ENCODE measurements at regions not wholly inside any gene's neighbourhood (a gene's known extent, or its start where the extent isn't known, plus 50 kb on each side); places are given as distances from the start of the nearest gene placed in this dataset.

DNA sequence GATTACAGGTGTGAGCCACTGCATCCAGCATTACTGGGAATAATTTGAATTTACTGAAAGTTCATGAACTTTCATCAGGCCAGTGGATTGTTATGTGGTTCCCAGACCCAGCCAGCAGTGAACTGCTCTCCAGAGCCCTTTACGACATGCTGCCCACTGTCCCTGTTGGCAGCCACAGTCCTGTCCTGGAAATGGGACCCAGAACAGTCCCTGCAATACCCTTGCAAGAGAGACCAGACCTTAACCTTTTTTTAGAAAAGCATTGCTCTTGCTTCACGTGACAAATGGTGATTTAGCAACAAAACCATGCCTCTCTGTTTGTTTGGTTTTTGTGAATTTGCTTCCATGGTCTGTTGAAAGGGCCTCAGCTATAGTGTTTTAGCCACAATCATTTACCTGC, 367.3 kb upstream of the C2CD4B start:
- no peak for DNase-seq (ENCODE audit: extremely low read depth, low read depth, low spot score)

DNA sequence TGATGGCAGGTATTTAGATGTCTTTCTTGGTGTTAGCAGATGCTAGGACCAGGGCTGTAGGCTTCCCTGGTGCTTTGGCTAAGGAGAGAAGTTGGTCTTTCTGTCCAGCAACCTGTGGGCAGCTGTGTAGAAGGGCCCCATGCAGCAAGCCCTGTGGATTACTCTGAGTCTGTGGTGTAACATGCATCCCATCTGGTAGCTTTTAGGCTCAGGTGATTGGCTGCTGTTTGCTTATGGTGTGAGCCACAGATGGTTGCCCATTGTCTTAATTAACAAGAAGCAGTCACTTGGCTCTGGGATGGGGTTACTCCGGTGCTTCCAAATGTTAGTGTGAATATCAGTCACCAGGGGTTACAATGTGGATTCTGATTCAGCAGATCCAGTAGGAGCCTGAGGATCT, 368.6 kb upstream of the C2CD4B start:
- no peak for DNase-seq (ENCODE audit: extremely low read depth, low read depth, low spot score)

DNA sequence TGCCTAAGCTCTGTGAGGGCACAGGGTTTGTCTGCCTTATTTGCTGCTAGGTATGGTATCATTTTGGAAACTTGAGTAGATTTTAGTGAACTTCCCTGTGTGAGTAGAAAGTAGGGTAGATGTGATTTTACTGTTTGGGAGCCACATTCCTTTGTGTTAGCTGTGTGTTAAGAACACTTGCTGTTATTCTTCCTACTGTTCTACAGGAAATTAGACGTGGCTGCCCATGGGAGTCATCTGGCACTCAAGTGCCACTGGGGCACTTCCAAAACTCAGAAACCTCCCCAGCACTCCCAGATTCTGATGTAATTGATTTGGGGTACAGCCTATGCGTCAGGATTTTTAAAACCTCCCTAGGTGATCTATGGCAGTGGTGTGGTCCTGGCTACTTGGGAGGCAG, 369.9 kb upstream of the C2CD4B start:
- DNase-seq (ENCODE audit: extremely low read depth, low read depth, low spot score): no peak

DNA sequence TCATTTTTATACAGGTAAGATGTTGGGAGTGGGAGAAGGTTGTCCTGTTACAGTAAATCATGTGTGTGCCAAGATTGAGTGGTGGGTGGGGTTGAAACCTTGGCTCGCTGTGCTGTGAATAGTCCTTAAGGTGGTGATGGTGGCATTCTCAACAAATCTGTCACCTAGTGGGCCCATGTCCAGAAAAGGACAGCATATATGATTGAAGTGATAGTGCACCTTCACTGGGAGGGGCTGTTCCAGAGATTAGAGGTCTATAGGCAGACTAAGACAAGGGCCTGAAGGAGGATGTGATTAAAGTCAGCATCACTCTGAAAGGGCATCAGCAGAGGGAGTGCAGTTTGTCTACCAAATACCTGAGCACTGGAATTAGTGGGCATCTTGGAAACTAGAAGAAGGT, 374.2 kb upstream of the C2CD4B start:
- DNase-seq (ENCODE audit: extremely low read depth, low read depth, low spot score): no peak

DNA sequence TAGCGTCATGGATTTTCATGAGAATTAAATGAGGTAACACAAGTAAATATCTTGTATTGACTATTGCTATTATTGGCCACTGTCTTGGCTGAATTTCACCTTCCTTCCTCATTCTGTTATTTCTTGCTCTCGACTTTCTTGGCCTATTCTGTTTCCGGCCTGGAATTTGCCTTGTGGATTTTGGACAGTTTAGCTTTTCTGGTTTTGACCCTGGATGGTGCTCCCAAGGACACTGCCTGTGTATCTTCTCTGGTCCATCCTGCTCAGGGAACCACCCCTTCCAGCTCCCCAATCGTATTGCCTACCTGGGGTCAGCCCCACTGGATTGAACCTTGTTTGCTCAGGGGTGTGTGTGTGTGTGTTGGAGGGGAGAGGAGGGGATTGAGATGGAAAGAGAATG, 376.2 kb upstream of the C2CD4B start:
- no peak for DNase-seq (ENCODE audit: extremely low read depth, low read depth, low spot score)

DNA sequence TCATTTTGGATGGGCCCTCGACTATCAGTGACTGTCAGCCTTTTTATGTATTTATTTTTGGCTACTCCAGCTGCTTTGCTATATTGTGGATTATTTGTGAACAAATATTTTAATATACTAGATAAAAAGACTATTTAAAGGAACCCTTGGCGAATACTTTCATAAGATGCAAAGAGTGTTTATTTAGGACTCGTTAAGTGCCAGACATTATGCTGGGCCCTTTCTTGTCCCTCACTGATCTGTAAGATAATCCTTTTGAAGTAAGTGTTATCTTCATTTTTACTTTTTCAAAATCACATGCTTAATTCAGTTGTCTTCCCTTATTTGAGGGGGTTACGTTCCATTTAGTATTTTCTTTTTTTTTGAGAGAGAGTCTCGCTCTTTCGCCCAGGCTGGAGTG, 376.8 kb upstream of the C2CD4B start:
- no peak for DNase-seq (ENCODE audit: extremely low read depth, low read depth, low spot score)

DNA sequence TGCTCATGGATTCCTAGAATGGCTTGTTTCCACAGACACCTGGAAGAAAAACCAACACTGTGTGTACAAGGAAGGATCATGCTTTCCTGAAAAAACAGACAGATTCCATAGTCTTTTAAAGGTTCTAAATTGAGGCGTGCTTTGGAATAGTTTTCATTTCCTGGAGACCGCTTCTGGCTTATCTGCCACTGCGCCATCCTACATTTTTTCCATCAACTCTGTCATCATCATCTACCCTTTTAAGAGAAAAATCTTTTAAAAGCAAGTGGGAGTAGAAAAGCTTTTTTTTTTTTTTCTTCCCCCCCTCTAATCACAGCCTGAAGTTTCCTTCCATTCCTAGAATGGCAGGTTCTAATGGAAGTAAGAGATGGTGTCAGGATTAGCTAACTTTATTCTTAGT, 379.4 kb upstream of the C2CD4B start:
- no peak for DNase-seq (ENCODE audit: extremely low read depth, low read depth, low spot score)

DNA sequence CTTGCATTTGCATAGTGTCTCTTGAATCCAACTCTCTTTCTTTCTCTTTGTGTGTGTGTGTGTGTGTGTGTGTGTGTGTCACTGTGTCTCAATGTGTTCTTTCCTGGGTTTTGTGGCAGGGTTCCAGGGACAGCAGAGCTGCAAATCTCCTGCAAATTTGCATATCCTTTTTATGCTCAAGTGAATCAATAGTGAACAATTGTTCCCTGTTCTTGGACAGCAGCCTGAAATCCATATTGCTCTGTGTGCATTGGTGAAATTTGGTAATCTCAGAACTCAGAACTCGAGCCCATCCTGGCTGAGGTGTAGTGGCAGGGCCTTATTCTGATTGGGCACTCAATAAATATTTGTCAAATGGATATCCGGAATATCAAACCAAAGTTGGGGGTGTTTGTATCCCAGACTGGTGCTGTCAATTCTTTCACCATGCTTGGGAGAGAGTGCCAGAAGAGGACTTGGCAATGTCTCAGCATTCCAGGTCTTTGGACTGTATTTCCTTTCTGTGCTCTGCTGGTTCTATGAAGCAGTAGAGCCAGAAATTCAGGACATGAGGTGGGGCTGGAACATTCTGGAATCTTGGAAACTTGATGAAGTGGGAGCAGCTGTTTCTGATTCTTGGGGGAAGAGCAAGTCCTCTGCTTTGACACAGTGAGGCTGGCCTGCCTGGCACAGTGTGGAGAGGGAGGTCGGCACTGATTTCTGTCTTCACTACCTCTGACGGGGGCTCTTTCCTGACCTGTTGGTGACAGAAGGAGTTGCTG, 380.6 kb upstream of the C2CD4B start:
- DNase-seq (ENCODE audit: extremely low read depth, low read depth, low spot score): no peak

DNA sequence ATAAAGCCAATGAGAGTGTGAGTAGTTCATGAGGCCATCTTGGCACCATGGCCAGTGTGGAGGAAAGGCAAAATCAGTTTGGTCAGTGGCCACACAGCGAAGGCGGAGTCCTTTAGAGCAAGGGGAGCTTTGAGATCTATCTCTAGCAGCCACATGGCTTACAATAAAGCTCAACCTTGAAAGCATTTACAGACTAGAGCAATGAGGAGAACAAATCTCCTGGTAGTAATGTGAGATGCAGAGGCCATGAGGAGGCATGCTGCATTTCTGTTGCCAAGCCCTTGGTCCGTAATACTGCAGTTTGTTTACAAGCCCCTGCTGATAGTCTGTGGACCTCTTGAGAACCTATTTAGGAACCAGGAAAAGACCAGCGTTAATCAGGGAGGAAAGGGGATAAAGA, 381.5 kb upstream of the C2CD4B start:
- no peak for DNase-seq (ENCODE audit: extremely low read depth, low read depth, low spot score)

DNA sequence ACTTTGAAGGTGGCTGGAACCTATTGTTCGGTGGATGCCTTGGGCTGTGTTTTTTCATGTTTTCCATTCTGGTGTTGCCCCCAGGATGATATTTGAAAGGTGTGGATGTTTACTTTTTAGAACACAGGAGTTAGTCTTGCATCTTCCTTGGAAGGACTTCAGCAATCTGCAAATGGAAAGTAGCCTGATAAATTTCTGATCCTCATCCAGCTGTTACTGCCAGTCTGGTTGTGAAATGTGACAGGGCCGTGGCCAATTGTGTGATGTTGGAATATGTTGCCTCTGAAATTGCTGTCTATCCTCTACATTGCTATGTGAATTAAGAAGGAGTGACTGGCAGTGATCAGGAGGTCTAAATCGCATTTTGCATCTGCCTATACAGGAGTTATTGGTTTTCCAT, 382.5 kb upstream of the C2CD4B start:
- no peak for DNase-seq (ENCODE audit: extremely low read depth, low read depth, low spot score)

DNA sequence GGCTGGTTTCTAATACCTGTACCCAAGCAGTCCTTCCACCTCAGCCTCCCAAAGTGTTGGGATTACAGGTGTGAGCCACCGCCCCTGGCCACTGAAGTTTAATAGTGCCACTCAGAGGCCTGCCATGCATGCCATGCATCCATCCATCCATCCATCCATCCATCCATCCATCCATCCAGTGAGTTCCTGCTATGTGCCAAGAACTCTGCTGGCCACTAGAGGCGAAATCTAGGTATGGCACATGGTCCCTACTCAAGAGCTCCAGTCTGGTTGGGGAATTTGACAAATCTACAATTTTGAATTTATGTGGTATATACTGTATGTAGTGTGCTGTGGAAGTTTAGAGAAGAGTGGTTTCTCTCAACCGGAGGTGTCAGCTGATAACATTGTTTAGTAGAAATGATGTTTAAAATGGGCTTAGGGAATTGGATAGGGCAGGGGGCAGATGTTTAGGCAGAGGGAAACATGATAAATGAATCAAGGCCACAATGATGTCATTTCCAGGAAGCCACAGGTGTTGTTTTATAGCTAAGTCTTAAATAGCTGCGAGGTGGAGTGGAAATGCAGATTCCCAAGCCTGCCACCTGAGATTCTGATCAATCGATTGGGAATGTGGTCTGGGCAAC, 384.4 kb upstream of the C2CD4B start:
- DNase-seq (ENCODE audit: extremely low read depth, low read depth, low spot score): no peak

DNA sequence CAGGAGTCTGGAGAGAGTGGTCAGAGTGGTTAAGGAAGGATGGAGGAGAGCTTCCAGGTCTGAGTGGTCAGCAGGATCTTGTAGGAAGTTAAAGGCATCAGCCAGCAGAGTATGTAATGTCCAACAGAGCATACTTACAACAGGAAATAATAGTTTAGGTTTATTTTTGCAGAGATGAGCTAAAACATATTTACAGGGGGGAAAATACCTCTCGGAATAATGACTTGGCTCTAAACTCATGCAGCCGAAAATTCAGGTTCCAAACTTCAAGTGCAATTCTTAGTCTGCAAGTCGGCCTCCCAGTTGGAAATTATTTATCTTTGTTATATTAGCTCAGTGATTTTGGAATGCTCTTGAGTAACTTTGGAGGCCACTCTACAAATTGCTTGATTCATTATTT, 385.0 kb upstream of the C2CD4B start:
- no peak for DNase-seq (ENCODE audit: extremely low read depth, low read depth, low spot score)

DNA sequence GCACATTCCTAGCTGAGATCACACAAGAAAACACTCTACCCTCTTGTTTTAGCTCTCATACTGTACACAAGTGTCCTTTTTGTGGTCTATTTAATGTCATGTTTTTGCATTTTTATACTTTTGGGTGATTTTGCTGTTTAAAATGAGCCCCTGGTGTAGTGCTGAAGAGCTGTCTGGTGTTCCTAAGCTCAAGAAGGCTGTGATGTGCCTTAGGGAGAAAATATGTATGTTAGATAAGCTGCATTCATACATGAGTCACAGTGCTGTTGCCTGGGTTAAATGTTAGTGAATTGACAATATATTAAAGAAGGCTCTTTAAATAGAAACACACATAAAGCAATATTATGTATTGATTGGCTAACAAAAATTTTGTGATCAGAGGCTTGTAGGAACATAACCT, 387.4 kb upstream of the C2CD4B start:
- no peak for DNase-seq (ENCODE audit: extremely low read depth, low read depth, low spot score)

DNA sequence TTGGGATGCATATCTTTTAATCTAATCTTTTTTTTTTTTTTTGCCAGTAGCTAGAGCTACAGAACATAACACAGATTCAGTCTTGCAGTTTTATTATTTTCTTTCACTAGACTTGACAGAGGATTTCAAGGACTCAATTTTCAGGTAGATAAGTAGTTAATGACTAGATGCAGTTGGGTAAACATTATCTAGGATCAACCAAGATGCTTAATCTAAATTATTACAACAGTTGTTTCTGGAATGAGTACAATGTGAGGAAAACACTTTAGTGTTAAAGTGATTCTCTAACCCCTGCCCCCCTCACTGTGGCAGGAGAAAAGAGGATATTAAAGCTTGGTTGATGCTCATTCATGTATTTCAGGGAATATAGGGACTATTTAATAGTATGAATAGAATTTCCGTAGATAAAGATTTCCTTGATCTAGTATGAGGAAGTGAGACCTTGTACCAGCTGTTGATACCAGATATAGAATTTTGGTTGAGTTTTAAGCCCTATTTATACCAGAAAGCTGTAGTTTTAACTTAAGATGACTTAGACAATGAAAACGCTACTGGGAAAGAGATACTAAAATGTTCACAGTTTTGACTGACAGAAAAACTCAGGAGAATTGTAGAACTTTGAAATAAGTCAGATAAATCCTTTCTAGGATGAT, 389.0 kb upstream of the C2CD4B start:
- no peak for DNase-seq (ENCODE audit: extremely low read depth, low read depth, low spot score)

DNA sequence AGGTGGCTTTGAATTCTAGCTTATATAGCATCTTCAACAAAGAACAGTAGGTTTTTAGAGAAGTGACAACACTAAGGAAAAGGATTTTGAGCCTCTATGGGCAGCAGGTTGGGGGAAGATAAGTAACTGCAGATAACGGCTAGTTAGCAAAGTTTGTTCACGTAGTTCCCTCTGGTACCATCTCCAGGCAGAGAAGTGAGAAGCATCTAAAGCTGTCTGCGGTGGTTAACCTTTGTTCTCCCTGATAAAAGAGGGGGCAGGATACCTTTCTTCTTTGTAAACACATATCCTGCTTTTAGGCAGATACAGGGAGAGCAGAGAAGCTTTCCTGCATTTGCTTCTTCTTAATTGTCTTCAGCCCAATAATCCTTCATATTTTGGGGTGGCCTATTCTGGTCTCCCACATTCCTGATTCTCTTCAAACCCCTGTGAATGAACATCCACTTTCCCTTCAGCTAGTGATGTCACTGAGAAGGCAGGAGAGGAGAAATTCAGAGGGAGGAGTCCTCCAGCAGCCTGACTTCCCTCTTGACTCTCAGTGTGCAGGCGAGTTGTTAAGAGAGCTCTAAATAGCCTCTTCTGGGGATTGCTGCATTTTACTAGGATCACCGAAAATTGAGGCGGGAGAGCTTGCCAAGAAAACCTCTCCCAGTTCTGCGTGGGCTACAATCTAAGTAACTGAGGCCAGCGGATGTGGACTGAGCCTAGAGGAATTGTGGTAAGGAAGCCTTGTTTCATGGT, 393.7 kb upstream of the C2CD4B start:
- no peak for DNase-seq (ENCODE audit: extremely low read depth, low read depth, low spot score)

DNA sequence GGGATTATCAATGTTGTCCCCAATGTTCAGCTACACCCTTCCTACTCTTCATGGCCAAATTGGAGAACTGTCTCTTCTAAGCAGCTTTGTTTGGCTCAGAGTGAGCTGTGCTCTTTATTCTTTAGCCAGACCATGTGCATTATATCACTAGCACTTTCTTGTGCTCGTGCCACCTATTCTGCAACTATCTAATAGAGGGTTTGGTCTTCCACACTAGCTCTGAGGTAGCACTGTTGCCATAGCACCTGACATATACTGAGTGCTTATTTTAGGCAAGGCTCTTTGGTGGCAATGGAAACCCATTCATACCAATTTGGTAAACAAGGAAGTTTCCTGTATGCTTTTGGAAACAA, 394.3 kb upstream of the C2CD4B start:
- DNase-seq (ENCODE audit: extremely low read depth, low read depth, low spot score): no peak

DNA sequence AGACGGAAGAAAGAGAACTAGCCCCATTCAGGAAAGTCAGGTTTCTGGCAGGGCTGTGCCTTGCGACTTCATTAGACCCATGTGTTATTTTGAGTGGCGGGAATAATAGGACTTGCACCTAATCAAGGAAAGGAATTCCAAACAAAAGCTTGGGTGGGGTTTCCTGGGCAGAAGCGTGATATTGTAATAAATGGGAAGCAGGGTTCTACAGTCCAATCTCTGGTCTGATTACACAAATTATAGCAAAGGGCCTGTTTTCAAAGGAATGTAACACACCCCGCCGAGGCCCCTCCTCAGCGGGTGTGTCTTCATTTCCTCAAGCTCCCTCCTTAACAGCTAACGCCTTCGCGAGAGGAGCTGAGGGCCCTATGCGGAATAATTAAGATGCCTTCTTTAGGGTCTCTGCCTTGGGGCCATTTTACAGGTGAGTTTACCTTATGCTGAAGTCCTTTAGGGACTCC, 396.0 kb upstream of the C2CD4B start:
- DNase-seq (ENCODE audit: extremely low read depth, low read depth, low spot score): no peak

DNA sequence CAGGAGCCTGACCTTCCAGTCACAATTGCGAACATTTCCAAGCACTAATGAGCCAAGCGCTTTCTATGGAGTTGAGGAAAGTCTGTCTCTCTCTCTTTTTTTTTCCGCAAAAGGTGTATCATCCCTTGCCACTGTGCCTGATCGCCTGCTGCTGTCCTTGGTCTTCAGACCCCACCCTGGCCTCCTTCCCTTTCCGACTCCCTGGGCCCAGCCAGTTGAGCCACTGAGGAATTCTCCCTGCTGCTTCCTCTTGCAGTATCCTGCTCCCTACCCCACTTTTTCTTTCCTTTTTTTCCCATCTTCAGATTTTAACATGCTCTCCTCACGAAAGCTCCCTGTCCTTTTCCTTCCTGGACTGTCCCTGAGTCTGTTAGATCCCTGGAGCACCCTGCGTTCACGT, 396.5 kb upstream of the C2CD4B start:
- no peak for DNase-seq (ENCODE audit: extremely low read depth, low read depth, low spot score)

DNA sequence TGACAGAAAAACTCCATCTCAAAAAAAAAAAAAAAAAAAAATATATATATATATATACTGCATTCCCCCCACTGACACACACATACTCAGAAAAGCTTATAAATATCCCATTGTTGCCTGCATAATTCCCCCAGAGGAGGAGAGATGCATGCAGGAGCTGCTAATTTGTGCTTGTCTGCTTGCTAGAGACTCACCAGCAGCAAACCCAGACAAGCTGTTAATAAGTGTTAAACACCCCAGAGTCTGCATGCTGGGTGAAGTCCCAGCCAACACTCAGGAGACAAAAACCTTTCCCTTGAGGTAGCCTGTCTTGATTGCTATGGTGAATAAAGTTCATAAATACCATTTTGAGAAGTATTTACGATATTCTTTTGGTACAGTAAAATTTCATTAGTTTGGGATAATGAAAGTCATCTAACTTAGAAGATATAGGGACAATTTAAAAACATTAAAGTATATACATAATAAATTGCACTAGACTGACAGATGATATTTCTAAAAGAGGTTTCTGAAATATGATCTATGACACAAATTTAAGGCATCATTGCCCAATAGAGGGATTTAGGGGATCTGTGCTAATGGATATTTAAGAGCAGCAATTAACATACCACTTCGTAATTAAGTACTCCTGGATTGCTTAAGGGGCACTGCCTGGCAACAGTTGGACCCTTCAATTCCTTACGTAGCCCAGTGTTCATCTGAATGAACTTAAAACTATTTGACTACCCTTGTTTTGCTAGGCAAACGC, 400.0 kb upstream of the C2CD4B start:
- DNase-seq (ENCODE audit: extremely low read depth, low read depth, low spot score): no peak

DNA sequence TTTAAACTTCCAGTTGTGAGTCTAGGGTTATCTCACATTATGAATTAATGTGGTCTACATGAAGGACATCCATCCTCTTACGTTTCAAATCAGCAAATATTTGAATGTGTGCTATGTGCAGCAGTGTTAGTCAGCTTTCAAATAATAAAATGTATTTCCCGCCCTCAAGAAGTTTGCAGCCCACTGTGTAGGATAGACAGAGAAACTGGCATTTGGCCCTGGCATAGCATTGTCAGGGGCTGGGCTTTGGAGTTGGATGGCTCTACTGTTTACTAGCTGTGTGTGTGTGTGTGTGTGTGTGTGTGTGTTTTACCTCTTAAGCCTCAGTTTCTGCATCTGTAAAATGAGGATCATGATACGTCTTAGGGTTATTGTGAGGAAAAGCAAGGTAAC, 400.5 kb upstream of the C2CD4B start:
- no peak for DNase-seq (ENCODE audit: extremely low read depth, low read depth, low spot score)

DNA sequence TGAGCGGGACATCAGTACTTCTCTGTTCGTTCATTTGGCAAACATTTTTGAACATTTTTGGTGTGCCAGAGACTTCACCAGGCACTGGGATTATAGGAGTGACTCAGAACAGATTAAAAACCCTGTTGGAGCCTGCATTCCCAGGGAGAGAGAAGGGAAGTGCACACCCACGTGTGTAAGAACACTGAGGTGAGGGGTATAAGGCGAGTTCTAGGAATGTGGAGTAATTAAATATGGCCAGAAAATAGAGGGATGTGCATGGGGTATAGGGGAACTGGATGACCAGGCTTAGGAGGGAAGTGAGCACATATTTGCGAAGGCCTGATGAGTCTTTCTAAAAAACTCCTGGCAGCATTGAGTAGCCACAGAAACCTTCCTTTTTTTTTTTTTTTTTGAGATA, 401.2 kb upstream of the C2CD4B start:
- DNase-seq (ENCODE audit: extremely low read depth, low read depth, low spot score): no peak
